ENCODE measurements at regions not wholly inside any gene's neighbourhood (a gene's known extent, or its start where the extent isn't known, plus 50 kb on each side); places are given as distances from the start of the nearest gene placed in this dataset.

GRCh38 chr6:166101819-166102419 lies 65.7 kb downstream of the TBXT start:
- no peak for TF ChIP-seq POLR2A (IDR thresholded peaks at IDR 0.05)
- no peak for TF ChIP-seq CTCF (IDR thresholded peaks at IDR 0.05)
- DNase-seq, result no peak
- no peaks in the 10 kb centered on the region for H3K27me3 ChIP-seq
- no peaks in the 10 kb centered on the region for H3K36me3 ChIP-seq
- no peaks in the 10 kb centered on the region for H3K4me1 ChIP-seq
- no peak for ATAC-seq
- no peaks in the 10 kb centered on the region for H3K9me3 ChIP-seq
- no peak overlapping the region for H3K4me3 ChIP-seq
- intact Hi-C loops (cut with DNase I), result loop anchor here in 1 of 2 donors (10.0 kb wide), 1 partner anchor 217 kb away; no protein-coding TSS in a partner anchor
- H3K27ac ChIP-seq, result no peak overlapping the region

GRCh38 chr6:166097914-166098522 lies 69.6 kb downstream of the TBXT start:
- TF ChIP-seq CTCF (IDR thresholded peaks at IDR 0.05), result peak; percentile 40 to 90 (median 76)
- TF ChIP-seq POLR2A (IDR thresholded peaks at IDR 0.05), result no peak
- H3K27ac ChIP-seq, result no peak overlapping the region
- WGBS (ENCODE audit: insufficient coverage, low coverage, low lambda C conversion rate, missing lambda C conversion rate), result 13% methylated on average over 14 of the region's 19 CpGs
- peak; percentile 59 to 72 (median 60) for DNase-seq
- intact Hi-C loops (cut with DNase I), result no loop called here
- H3K36me3 ChIP-seq, result no peaks in the 10 kb centered on the region
- no peaks in the 10 kb centered on the region for H3K9me3 ChIP-seq
- no peaks in the 10 kb centered on the region for H3K27me3 ChIP-seq
- no peaks in the 10 kb centered on the region for H3K4me1 ChIP-seq
- peak; percentile 83 to 97 (median 86) for ATAC-seq
- H3K4me3 ChIP-seq, result peak overlapping the region; percentile 3 to 41 (median 12)

GRCh38 chr6:166087852-166088251 lies 79.8 kb downstream of the TBXT start:
- Histone ChIP-seq H3K9me3 (no peaks in the 10 kb centered on the region), H3K4me1 (no peaks in the 10 kb centered on the region), H3K36me3 (no peaks in the 10 kb centered on the region), H3K4me3 (no peak overlapping the region), H3K27ac (no peak overlapping the region), H3K27me3 (no peaks in the 10 kb centered on the region)
- ATAC-seq (no peak), DNase-seq (no peak)
- WGBS (ENCODE audit: insufficient coverage, low coverage, low lambda C conversion rate, missing lambda C conversion rate), result 60% methylated on average over 5 of the region's 5 CpGs
- intact Hi-C loops (cut with DNase I), result no loop called here
- no peak for TF ChIP-seq POLR2A (IDR thresholded peaks at IDR 0.05)
- TF ChIP-seq CTCF (IDR thresholded peaks at IDR 0.05), result no peak

GRCh38 chr6:166087246-166087645 lies 80.4 kb downstream of the TBXT start:
- H3K4me1 ChIP-seq, result no peaks in the 10 kb centered on the region
- no peak for DNase-seq
- no peak overlapping the region for H3K4me3 ChIP-seq
- TF ChIP-seq CTCF (IDR thresholded peaks at IDR 0.05) (no peak), POLR2A (IDR thresholded peaks at IDR 0.05) (no peak)
- peak in 1 of 4 donors; percentile 12 for ATAC-seq
- no peaks in the 10 kb centered on the region for H3K36me3 ChIP-seq
- H3K27ac ChIP-seq, result no peak overlapping the region
- no peaks in the 10 kb centered on the region for H3K9me3 ChIP-seq
- H3K27me3 ChIP-seq, result no peaks in the 10 kb centered on the region
- WGBS (ENCODE audit: insufficient coverage, low coverage, low lambda C conversion rate, missing lambda C conversion rate), result 82% methylated on average over 3 of the region's 7 CpGs
- intact Hi-C loops (cut with DNase I), result no loop called here

All from right lobe of liver (tissue), 6 donors.